Upper lobe of left lung (tissue), 6 donors: ENCODE measurements at regions not wholly inside any gene's neighbourhood (a gene's known extent, or its start where the extent isn't known, plus 50 kb on each side); places are given as distances from the start of the nearest gene placed in this dataset.

Experiments
- ATAC-seq, 2 donors: fragments of 200-7000 bp; cut with Tn5 transposase; one replicate each; pipeline ENCODE4 v1.9.1; 2022; ENCODE audit warnings: mild to moderate bottlenecking in 2 of 2, moderate library complexity in 2 of 2; ENCODE audit not compliant: low FRiP score in 2 of 2
- DNase-seq, 2 donors: peaks; one replicate each; pipeline ENCODE4 v3.0.0-alpha.2; 2019 to 2020
- H3K27ac ChIP-seq, 4 donors: fragments of 200-600 bp; sonication (generic); one replicate each; pipeline ENCODE4 v1.5.1; 2016 to 2019
- H3K27me3 ChIP-seq, 4 donors: fragments of 200-600 bp; sonication (generic); one replicate each; pipeline ENCODE4 v1.5.1; 2017 to 2019
- H3K36me3 ChIP-seq, 4 donors: fragments of 200-600 bp; sonication (generic); one replicate each; pipeline ENCODE4 v1.5.1; 2016 to 2019
- H3K4me1 ChIP-seq, 4 donors: fragments of 200-600 bp; sonication (generic); one replicate each; pipeline ENCODE4 v1.5.1; 2018 to 2019
- H3K4me3 ChIP-seq, 4 donors: fragments of 200-600 bp; sonication (generic); one replicate each; pipeline ENCODE4 v1.5.1; 2017 to 2019; ENCODE audit warnings: mild to moderate bottlenecking in 2 of 4, moderate library complexity in 1 of 4
- H3K9me3 ChIP-seq, 4 donors: fragments of 200-600 bp; sonication (generic); one replicate each; pipeline ENCODE4 v1.5.1; 2018 to 2019
- CTCF ChIP-seq, 6 experiments: fragments of 450-650 bp in 4 of 6; fragments of 200-600 bp in 2 of 6; sonication (generic) in 2 of 6; IDR thresholded peaks; one replicate each; pipeline ENCODE4 v1.5.1; 2016 to 2019; ENCODE audit warnings: antibody characterized with exemption in 6 of 6
- EP300 ChIP-seq, 4 donors: sonication (generic); formaldehyde crosslinking; IDR thresholded peaks; one replicate each; pipeline ENCODE4 v1.5.1; 2017; ENCODE audit warnings: antibody characterized with exemption in 4 of 4, control low read depth in 2 of 4
- POLR2A ChIP-seq, 4 donors: fragments of 450-650 bp; IDR thresholded peaks; one replicate each; pipeline ENCODE4 v1.5.1; 2016 to 2017; ENCODE audit warnings: antibody characterized with exemption in 4 of 4, mild to moderate bottlenecking in 2 of 4
- POLR2AphosphoS5 ChIP-seq, 2 donors: sonication (generic); formaldehyde crosslinking; IDR thresholded peaks; one replicate each; pipeline ENCODE4 v1.5.1; 2017; ENCODE audit warnings: antibody characterized with exemption in 2 of 2
- WGBS, 2 donors: methylation state at CpG; one replicate each; pipeline ENCODE4 v1.1.5; 2017 to 2018; 5-methylcytosine and 5-hydroxymethylcytosine counted together
- donor health status: DM: no; HTN: no; CAD: no; lungs with moderate emphysema.
- donor health status: DM: no; HTN: yes; CAD: no; lungs with severe emphysema.

DNA sequence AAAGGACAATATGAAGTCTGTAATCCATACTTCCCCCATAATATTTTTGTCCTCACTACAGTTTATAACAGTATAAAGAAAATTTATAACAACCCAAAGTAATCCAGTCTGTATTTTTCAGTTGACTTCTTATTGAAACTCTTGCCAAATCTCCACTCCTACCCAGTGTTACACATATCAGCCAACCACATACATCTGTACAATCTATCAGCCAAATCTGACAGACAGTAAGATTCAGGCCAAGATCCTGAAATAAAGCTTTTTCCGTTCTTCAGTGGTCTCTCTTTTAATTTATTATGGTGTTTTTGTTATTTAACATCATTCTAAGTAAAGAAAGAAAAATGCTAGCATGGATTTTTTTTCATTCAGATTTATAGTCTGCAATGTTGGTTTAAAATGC, 2370.9 kb upstream of the RAG2 start:
- TF ChIP-seq CTCF (IDR thresholded peaks at IDR 0.05) = no peak
- Histone ChIP-seq H3K27me3 (no peaks in the 10 kb centered on the region), H3K27ac (no peak overlapping the region), H3K4me1 (no peaks in the 10 kb centered on the region), H3K4me3 (no peak overlapping the region), H3K9me3 (no peaks in the 10 kb centered on the region), H3K36me3 (no peaks in the 10 kb centered on the region)
- ATAC-seq = no peak
- DNase-seq = no peak
- WGBS, 2 donors = 0% methylated on average over 1 of the region's 1 CpG

DNA sequence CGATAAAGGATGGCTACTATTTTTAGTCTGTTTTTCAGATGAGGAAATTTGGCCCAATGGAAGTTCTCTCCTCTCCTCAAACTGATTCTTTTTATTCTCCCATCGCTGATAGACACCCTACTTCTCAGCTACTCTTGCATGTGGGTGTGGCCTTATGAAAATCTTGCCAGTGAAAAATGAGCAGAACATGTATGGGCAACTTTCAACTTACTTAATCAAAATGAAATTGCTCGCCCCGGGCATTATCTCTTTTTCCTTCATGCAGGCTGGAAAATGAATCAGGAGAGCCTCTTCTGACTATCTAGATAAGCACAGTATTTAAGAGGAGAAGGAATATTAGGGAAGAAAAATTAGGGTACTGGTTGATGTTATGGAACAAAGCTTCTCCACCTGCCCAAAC, 2354.7 kb upstream of the RAG2 start:
- Histone ChIP-seq H3K27me3 (no peaks in the 10 kb centered on the region), H3K27ac (no peak overlapping the region), H3K9me3 (no peaks in the 10 kb centered on the region), H3K36me3 (no peaks in the 10 kb centered on the region), H3K4me3 (no peak overlapping the region), H3K4me1 (no peaks in the 10 kb centered on the region)
- DNase-seq = no peak
- 63 to 64% methylated on average over 4 of the region's 4 CpGs for WGBS, 2 donors
- no peak for TF ChIP-seq EP300 (IDR thresholded peaks at IDR 0.05)
- TF ChIP-seq POLR2AphosphoS5 (IDR thresholded peaks at IDR 0.05) = no peak
- TF ChIP-seq POLR2A (IDR thresholded peaks at IDR 0.05) = no peak
- no peak for TF ChIP-seq CTCF (IDR thresholded peaks at IDR 0.05)
- ATAC-seq = no peak

- peaks cover 0 to 5% (median 2%) of the 10 kb centered on the region in 4 donors for H3K9me3 ChIP-seq
- H3K36me3 ChIP-seq = no peaks in the 10 kb centered on the region
- H3K4me1 ChIP-seq = no peaks in the 10 kb centered on the region
- no peak for ATAC-seq
- H3K27me3 ChIP-seq = no peaks in the 10 kb centered on the region
- no peak for DNase-seq
- TF ChIP-seq POLR2AphosphoS5 (IDR thresholded peaks at IDR 0.05) (no peak), EP300 (IDR thresholded peaks at IDR 0.05) (no peak), POLR2A (IDR thresholded peaks at IDR 0.05) (no peak), CTCF (IDR thresholded peaks at IDR 0.05) (no peak)
- no peak overlapping the region for H3K4me3 ChIP-seq
- WGBS, 2 donors = 62 to 73% methylated on average over 1 of the region's 1 CpG
- H3K27ac ChIP-seq = no peak overlapping the region
Measured at GRCh38 chr11:38950867-38951266, 2352.8 kb upstream of the RAG2 start.

GRCh38 chr11:38948392-38948791, 2350.4 kb upstream of the RAG2 start:
- no peak for ATAC-seq
- TF ChIP-seq EP300 (IDR thresholded peaks at IDR 0.05) (no peak), POLR2AphosphoS5 (IDR thresholded peaks at IDR 0.05) (no peak), POLR2A (IDR thresholded peaks at IDR 0.05) (no peak), CTCF (IDR thresholded peaks at IDR 0.05) (no peak)

GRCh38 chr11:38937709-38938108, 2339.7 kb upstream of the RAG2 start:
- WGBS, 2 donors = 75% methylated on average over 2 of the region's 2 CpGs
- TF ChIP-seq POLR2A (IDR thresholded peaks at IDR 0.05) (no peak), EP300 (IDR thresholded peaks at IDR 0.05) (no peak), POLR2AphosphoS5 (IDR thresholded peaks at IDR 0.05) (no peak), CTCF (IDR thresholded peaks at IDR 0.05) (no peak)
- DNase-seq = no peak
- no peaks in the 10 kb centered on the region for H3K4me1 ChIP-seq
- no peaks in the 10 kb centered on the region for H3K36me3 ChIP-seq
- no peak for ATAC-seq
- H3K27me3 ChIP-seq = no peaks in the 10 kb centered on the region
- H3K9me3 ChIP-seq = no peaks in the 10 kb centered on the region
- no peak overlapping the region for H3K4me3 ChIP-seq
- H3K27ac ChIP-seq = no peak overlapping the region

More at GRCh38 chr11:38948392-38948791, 2350.4 kb upstream of the RAG2 start:
- peaks cover 0 to 8% (median 3%) of the 10 kb centered on the region in 4 donors for H3K9me3 ChIP-seq
- H3K36me3 ChIP-seq = no peaks in the 10 kb centered on the region
- no peaks in the 10 kb centered on the region for H3K4me1 ChIP-seq
- no peak for DNase-seq
- 65 to 78% methylated on average over 1 of the region's 1 CpG for WGBS, 2 donors
- no peak overlapping the region for H3K27ac ChIP-seq
- no peaks in the 10 kb centered on the region for H3K27me3 ChIP-seq
- no peak overlapping the region for H3K4me3 ChIP-seq
